Psoas muscle (tissue), 7 donors: ENCODE measurements at regions not wholly inside any gene's neighbourhood (a gene's known extent, or its start where the extent isn't known, plus 50 kb on each side); places are given as distances from the start of the nearest gene placed in this dataset.

Experiments used
- ATAC-seq, 4 donors: fragments of 200-7000 bp; cut with Tn5 transposase; one replicate each; pipeline ENCODE4 v1.9.1; 2020; ENCODE audit warnings: moderate library complexity in 3 of 4, mild to moderate bottlenecking in 2 of 4
- DNase-seq, 2 donors: peaks; one replicate each; pipeline ENCODE4 v3.0.0-alpha.2; 2020
- H3K27ac ChIP-seq: fragments of 200-600 bp; one replicate; pipeline ENCODE4 v1.8.0; 2022
- H3K27me3 ChIP-seq, 3 donors: fragments of 200-600 bp in 1 of 3; one replicate each; pipeline versions ENCODE4 v1.6.1 to v1.8.0; 2013 to 2022; ENCODE audit warnings: low read length in 2 of 3, mild to moderate bottlenecking in 2 of 3, moderate library complexity in 1 of 3; ENCODE audit not compliant: insufficient read depth in 3 of 3
- H3K36me3 ChIP-seq, 2 donors: fragments of 200-600 bp in 1 of 2; one replicate each; pipeline versions ENCODE4 v1.6.1 to v1.8.0; 2013 to 2022; ENCODE audit warnings: low read depth in 1 of 2, mild to moderate bottlenecking in 1 of 2, moderate library complexity in 1 of 2; ENCODE audit not compliant: insufficient read depth in 1 of 2
- H3K4me1 ChIP-seq: fragments of 200-600 bp; one replicate; pipeline ENCODE4 v1.8.0; 2022
- H3K4me3 ChIP-seq: fragments of 200-600 bp; one replicate; pipeline ENCODE4 v1.8.0; 2022; ENCODE audit warnings: mild to moderate bottlenecking
- H3K9me3 ChIP-seq: fragments of 200-600 bp; one replicate; pipeline ENCODE4 v1.8.0; 2022
- CTCF ChIP-seq: fragments of 200-600 bp; IDR thresholded peaks from one replicate; pipeline ENCODE4 v1.8.0; 2022; ENCODE audit warnings: antibody characterized with exemption
- whole genome bisulfite sequencing, 3 donors: extraction: QIAGEN DNeasy Blood & Tissue Kit; methylation state at CpG; one replicate each; pipeline versions ENCODE4 v1.1.6 to v1.1.7; 2013; 5-methylcytosine and 5-hydroxymethylcytosine counted together
- intact Hi-C, 2 donors: fragments of 100-400 bp; cut with DNase I; formaldehyde crosslinking; loops; one replicate each; pipeline versions ENCODE4 v1.11.0 to v1.14.2; 2022
- donor health status: healthy with polysubstance abuse.
- donor health status: DM: no; HTN: no; CAD: no; lungs with moderate emphysema.
- donor health status: Bipolar disorder and iron deficiency.
- donor health status: healthy.
- donor health status: DM: yes; HTN: yes; CAD: no.
- donor health status: DM: no; HTN: no; CAD: no.
- donor health status: DM: yes; HTN: yes; CAD: no.

GRCh38 chr6:122040261-122040660, 359.2 kb upstream of the HSF2 start:
- intact Hi-C loops, result loop anchor here (10.0 kb wide), 2 partner anchors 145 to 435 kb away; partner anchors contain the start of gene SERINC1 (in 1 of the 2)
- Histone ChIP-seq H3K27me3 (no peaks in the 10 kb centered on the region), H3K4me1 (peaks cover 15% of the 10 kb centered on the region), H3K27ac (no peak overlapping the region), H3K36me3 (no peaks in the 10 kb centered on the region), H3K9me3 (peaks cover 7% of the 10 kb centered on the region), H3K4me3 (no peak overlapping the region)
- WGBS, 3 donors, result 87 to 95% (median 92%) methylated on average over 2 of the region's 2 CpGs
- TF ChIP-seq CTCF, result no peak
- no peak for ATAC-seq
- DNase-seq, result no peak

DNA sequence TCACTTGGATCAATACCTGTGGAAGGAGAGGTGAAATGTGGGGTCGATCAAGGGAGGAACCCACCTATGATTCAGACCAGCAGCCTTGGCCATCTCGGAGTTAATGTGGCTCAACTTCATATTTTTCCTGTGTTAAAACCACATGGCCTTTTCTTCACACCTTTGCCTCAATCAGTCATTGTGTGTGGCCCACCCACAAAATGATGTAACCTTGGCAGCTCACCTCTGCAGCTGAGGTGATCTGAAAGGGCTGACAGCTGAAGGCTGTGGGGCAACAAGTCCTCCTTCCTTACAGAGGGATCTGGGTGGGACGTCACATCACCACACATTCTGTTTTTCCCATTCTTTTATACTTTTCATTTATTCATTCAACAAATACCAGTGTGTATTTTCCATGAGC, 357.1 kb upstream of the HSF2 start:
- intact Hi-C loops, result loop anchor here (10.0 kb wide), 2 partner anchors 142 to 432 kb away; partner anchors contain the start of gene SERINC1 (in 1 of the 2)
- Histone ChIP-seq H3K4me1 (peaks cover 15% of the 10 kb centered on the region), H3K4me3 (no peak overlapping the region), H3K27me3 (peaks cover 0 to 3% (median 0%) of the 10 kb centered on the region in 3 donors), H3K36me3 (no peaks in the 10 kb centered on the region), H3K9me3 (peaks cover 7% of the 10 kb centered on the region), H3K27ac (no peak overlapping the region)
- 86 to 91% (median 91%) methylated on average over 3 of the region's 3 CpGs for WGBS, 3 donors
- no peak for ATAC-seq
- TF ChIP-seq CTCF, result no peak
- no peak for DNase-seq

DNA sequence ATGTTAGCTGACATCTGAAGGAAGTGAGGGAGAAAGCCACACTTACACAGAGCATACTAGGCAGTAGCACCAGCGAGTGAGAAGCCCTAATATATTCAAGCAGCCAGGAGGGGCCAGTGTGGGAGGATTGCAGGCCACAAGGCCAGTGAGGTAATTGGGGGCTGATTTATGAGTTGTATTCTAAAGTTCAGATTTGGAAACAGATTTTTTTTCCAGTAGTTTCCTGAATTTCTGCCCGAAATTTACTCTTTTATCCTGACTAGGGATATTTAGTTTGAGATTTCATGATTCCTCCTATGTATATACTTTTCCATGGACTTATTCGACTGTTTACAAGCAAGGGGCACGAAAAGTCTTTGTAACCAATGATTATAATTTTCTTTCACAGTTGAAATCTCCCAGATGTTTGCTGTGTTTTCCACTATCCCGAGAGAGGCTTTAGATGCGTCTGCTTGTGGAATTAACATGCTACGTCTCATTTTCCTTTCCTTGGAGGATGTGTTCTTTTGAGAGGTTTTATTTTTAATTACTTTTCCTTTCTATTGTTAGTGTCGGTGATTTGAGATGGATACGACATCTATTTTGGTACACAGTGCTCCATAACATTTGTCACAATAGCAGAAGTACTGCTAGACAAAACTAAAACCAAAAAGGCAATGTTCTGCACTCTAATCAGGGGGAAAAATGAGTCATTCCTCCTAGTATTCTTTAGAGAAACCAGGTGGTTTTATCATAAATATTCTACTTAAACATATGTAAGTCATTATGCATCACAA, 356.3 kb upstream of the HSF2 start:
- no peak for TF ChIP-seq CTCF
- Histone ChIP-seq H3K36me3 (no peaks in the 10 kb centered on the region), H3K4me1 (peaks cover 16% of the 10 kb centered on the region), H3K27ac (no peak overlapping the region), H3K27me3 (peaks cover 0 to 3% (median 0%) of the 10 kb centered on the region in 3 donors), H3K9me3 (peaks cover 7% of the 10 kb centered on the region), H3K4me3 (no peak overlapping the region)
- ATAC-seq, result peak in 2 of 4 donors; percentile 39 to 54
- WGBS, 3 donors, result 27 to 34% (median 31%) methylated on average over 9 of the region's 9 CpGs
- DNase-seq, result no peak
- intact Hi-C loops, result loop anchor here (10.0 kb wide), 2 partner anchors 142 to 432 kb away; partner anchors contain the start of gene SERINC1 (in 1 of the 2)

- Histone ChIP-seq H3K4me3 (peak overlapping the region; percentile 33), H3K36me3 (no peaks in the 10 kb centered on the region), H3K9me3 (no peaks in the 10 kb centered on the region), H3K27ac (no peak overlapping the region), H3K27me3 (peaks cover 0 to 3% (median 0%) of the 10 kb centered on the region in 3 donors), H3K4me1 (peaks cover 14% of the 10 kb centered on the region)
- intact Hi-C loops, result loop anchor here (10.0 kb wide), 2 partner anchors 136 to 426 kb away; partner anchors contain the start of gene SERINC1 (in 1 of the 2)
- TF ChIP-seq CTCF, result no peak
- DNase-seq (no peak), ATAC-seq (peak in 1 of 4 donors; percentile 57)
- 74 to 80% (median 77%) methylated on average over 3 of the region's 3 CpGs for WGBS, 3 donors
These were observed 350.9 kb upstream of the HSF2 start for GRCh38 chr6:122048570-122048969.
